ENCODE measurements at regions not wholly inside any gene's neighbourhood (a gene's known extent, or its start where the extent isn't known, plus 50 kb on each side); places are given as distances from the start of the nearest gene placed in this dataset.
A peak's percentile ranks its signal among the peaks of the same experiment; 100 is the strongest.

DNA sequence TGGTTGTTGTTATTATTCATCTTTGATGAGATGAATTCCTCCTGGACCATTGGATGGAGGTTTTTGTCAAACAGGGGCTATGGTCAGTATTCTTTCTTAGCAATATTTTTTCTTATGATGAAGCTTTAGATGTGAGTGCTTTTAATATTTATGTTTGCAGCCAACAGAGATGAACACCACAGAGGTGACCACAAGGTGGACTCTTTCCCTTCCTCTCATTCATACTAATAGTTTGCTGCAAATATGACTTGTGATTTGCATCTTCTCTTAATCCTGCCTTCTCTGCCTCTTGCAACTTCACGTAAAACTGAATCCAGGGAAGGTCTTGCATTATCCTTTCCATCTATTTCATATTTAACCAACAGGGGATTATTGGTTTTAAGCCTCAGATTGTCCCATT, 473.1 kb upstream of the UBE2E2 start:
- ChIA-PET CTCF (interaction anchor here (0.6 to 1.1 kb wide), 5 partner anchors 104 to 695 kb away, joined by 3 to 5 read pairs (median 3); no protein-coding TSS in a partner anchor), POLR2A (no interaction called here)
- H3K4me1 ChIP-seq (ENCODE audit: control insufficient read depth, insufficient read depth, low read length), result no peaks in the 10 kb centered on the region
- H3K4me3 ChIP-seq (ENCODE audit: low read depth, low read length), result no peak overlapping the region
- H3K27ac ChIP-seq (ENCODE audit: extremely low read depth, low read depth, low read length), result no peak overlapping the region
- H3K36me3 ChIP-seq (ENCODE audit: control insufficient read depth in 2 of 2, insufficient read depth in 1 of 2, low read length in 2 of 2), result no peaks in the 10 kb centered on the region
- no peaks in the 10 kb centered on the region for H3K9me3 ChIP-seq (ENCODE audit: control insufficient read depth, insufficient read depth, low read depth, low read length)
- TF ChIP-seq CTCF (tag by site-specific recombination; IDR thresholded peaks at IDR 0.05) (peak; percentile 29; the same call in 1 of the 2 replicates), ZNF362 (tag by site-specific recombination; IDR thresholded peaks at IDR 0.05) (no peak)

DNA sequence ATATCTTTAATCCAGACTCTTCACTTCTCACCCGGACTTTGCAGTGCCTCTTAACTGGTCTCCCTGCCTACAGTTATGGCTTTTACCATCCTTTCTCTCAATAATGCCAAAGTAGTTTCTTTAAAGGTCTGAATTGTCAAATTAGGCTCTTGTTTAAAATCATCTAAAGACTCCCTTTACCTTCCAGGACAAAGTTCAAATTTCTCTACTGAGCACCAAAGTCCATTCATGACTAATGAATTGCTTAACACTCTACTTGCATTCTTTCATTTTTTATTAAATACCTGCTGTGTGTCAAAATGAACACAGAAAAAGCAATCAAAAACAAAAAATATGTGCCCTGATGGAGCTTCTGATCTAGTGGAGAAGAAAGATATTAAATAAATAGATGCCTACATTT, 472.4 kb upstream of the UBE2E2 start:
- CTCF ChIA-PET, result interaction anchor here (0.6 kb wide), 1 partner anchor 168 kb away, joined by 6 read pairs; no protein-coding TSS in a partner anchor
- no peaks in the 10 kb centered on the region for H3K9me3 ChIP-seq (ENCODE audit: control insufficient read depth, insufficient read depth, low read depth, low read length)
- POLR2A ChIA-PET, result no interaction called here
- H3K27ac ChIP-seq (ENCODE audit: extremely low read depth, low read depth, low read length), result no peak overlapping the region
- TF ChIP-seq ZNF473 (tag by site-specific recombination; IDR thresholded peaks at IDR 0.05) (no peak), ZNF19 (tag by site-specific recombination; IDR thresholded peaks at IDR 0.05; ENCODE audit: low read depth) (no peak), ZBTB48 (tag by site-specific recombination; IDR thresholded peaks at IDR 0.05) (no peak), PRDM2 (tag by site-specific recombination; IDR thresholded peaks at IDR 0.05; ENCODE audit: borderline replicate concordance) (no peak), ZNF596 (tag by site-specific recombination; IDR thresholded peaks at IDR 0.05) (no peak), ZNF776 (tag by site-specific recombination; IDR thresholded peaks at IDR 0.05; ENCODE audit: borderline replicate concordance) (no peak), ZNF785 (tag by site-specific recombination; IDR thresholded peaks at IDR 0.05) (no peak), ZNF324 (tag by site-specific recombination; IDR thresholded peaks at IDR 0.05) (no peak), PBX3 (CRISPR knock-in tag; IDR thresholded peaks at IDR 0.05) (no peak), ZNF146 (tag by site-specific recombination; IDR thresholded peaks at IDR 0.05) (no peak), ZBTB21 (tag by site-specific recombination; IDR thresholded peaks at IDR 0.05) (no peak), GLI4 (tag by site-specific recombination; IDR thresholded peaks at IDR 0.05) (no peak), ZNF510 (tag by site-specific recombination; IDR thresholded peaks at IDR 0.05; ENCODE audit: insufficient replicate concordance) (no peak), ZNF223 (tag by site-specific recombination; IDR thresholded peaks at IDR 0.05) (no peak), GLIS2 (tag by site-specific recombination; IDR thresholded peaks at IDR 0.05) (no peak)
- no peaks in the 10 kb centered on the region for H3K36me3 ChIP-seq (ENCODE audit: control insufficient read depth in 2 of 2, insufficient read depth in 1 of 2, low read length in 2 of 2)
- no peak overlapping the region for H3K4me3 ChIP-seq (ENCODE audit: low read depth, low read length)
- H3K4me1 ChIP-seq (ENCODE audit: control insufficient read depth, insufficient read depth, low read length), result no peaks in the 10 kb centered on the region

All from HEK293 (cell line).